Stimulated activated CD8-positive, alpha-beta memory T cell treated with anti-CD3 and anti-CD28 coated beads, Interleukin-2, amount 100 ng/mL, for 48 hours (primary cell): ENCODE measurements at regions not wholly inside any gene's neighbourhood (a gene's known extent, or its start where the extent isn't known, plus 50 kb on each side); places are given as distances from the start of the nearest gene placed in this dataset.

ENCODE experiments used
- DNase-seq, 2 donors: peaks; one replicate each; pipeline ENCODE4 v3.0.0-alpha.2; 2020; ENCODE audit warnings: low read depth in 2 of 2

DNA sequence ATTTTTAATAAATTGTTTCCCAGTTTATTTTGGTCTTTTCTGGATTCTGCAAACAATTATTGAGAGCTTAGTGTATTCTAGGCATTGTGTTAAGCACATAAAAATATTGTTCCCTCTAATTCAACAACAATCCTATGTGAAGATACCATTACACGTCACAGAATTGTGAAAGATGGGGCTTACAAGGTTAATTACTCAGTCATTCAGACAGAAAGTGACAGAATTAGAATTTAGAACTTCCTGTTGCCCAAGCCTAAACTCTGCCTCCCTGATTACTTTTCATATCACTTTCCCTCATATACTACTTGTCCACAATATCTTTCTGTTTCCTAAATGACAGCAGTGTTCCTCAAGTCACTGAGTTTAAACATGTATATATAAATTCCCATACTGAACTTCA is 186.7 kb upstream of the VEGFC start:
- no peak for DNase-seq

- no peak for DNase-seq
Observed at GRCh38 chr4:176981074-176981473, 188.4 kb upstream of the VEGFC start.

- DNase-seq, result no peak
Observed at GRCh38 chr4:176981551-176981950, 188.8 kb upstream of the VEGFC start.

GRCh38 chr4:176988226-176988625 is 195.5 kb upstream of the VEGFC start:
- no peak for DNase-seq

DNA sequence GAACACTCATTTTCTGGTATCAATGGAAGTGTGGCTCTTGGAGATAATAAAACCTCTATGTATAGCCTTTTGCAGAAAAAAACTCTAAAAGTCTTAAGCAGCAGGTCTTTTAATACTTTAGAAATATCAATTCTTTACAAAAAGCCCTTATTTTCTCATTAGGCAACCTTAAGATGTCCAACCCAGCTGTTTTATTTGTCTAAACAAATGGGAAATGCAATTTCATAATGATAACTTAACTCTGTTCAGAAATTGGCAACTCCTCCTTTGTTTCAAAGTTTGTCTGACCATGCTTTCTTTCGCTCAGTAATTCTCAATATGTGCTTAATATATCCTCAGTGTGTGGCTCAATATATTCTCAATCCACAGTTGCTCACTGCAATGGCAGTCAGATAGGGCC is 196.5 kb upstream of the VEGFC start:
- DNase-seq, result no peak

- no peak for DNase-seq
Observed at GRCh38 chr4:176999935-177000543, 207.3 kb upstream of the VEGFC start.

DNA sequence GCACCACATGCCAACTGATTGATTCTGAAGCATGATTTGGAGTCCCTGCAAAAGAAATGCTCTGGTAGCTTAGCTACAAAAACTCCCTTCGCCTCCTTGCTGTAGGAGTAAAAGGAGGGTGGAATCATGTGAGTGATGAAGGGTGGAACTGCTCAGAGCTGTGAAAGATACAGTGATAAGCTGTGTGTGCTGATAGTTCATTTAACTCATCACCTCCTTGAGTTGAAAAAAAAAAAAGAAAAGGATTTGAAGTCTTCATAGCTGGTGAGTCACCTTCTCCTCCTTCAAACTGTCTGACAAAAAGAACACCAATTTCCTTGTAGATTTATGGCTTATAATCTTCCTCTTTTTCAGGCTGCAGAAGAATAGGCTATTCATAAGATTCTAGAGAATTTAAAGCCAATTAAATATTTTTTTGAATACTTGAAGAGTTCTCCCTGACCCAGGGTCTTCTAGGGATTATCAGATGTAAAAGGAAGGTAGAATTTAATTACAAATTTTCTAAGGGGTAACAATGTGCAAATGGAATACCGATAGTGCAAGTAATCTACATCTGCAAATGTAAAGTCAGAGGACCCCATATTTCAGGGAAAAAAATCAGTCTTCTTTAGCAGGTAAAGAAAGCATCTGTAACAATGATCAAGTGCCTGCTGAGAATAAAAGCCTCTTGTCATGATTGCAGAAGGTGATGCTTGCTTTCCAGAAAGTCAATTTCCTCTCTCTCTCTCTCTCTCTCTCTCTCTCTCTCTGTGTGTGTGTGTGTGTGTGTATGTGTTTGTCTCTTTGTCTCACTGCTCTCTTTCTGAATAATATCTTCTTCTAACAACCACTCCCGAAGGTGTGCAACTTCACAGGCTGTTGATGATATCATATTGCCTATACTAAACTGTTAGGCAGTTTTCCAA is 208.8 kb upstream of the VEGFC start:
- DNase-seq, result no peak

- DNase-seq, result no peak
Observed at GRCh38 chr4:177005674-177006230, 213.0 kb upstream of the VEGFC start.

DNA sequence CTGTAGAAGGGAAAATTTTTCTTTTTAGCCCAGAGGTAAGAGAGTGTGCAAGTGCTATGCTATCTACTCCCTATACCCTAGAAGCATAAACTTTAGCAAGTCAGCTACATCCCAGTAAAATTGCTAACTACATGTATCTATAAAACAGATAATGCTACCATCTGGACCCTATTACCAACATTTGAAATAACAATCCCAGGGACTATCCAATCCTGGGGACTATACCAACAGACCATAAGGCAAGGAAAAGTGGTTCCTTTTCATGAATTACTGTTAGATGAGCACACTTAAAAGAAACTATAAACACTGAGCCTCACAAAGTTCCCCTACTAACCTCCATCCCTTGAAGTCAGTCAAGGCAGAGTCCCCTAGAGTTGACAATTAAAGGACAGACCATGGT is 213.6 kb upstream of the VEGFC start:
- no peak for DNase-seq

DNA sequence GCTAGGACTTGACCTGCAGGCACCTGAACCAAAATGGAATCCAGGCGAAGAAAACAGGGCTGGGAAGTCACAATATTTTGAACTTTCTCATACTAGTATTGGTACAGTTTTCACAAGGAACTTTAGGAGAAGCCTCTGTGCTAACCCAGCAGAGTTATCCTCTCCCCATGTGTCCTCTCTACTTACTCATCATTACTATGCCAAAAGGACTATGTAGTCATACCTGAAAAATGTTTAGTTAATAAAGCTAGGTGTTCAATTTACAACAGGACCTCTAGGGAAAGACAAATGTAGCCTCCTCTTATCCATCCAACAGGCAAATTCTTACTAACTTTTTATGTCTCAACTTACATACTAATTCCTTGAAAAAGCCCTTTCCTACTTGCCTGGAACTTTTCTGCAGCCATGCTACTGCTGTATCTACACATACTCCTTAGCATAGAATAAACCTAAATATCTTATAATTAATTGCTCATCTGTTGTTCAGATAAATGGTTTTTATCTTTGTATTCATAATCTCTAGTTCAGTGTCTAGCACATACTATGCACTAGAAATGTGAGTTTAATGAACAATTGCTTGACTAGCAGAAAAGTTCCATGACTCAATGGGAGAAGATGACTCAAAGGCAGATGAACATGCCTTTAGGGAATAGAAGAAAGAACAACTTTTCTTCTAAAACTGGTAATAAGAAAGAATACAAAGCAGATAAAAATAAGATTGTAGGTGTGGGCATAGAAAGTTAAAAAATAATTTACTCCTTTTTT is 215.5 kb upstream of the VEGFC start:
- DNase-seq, result no peak

- DNase-seq, result no peak
Observed at GRCh38 chr4:177008836-177009501, 216.2 kb upstream of the VEGFC start.

GRCh38 chr4:177010418-177010817 is 217.7 kb upstream of the VEGFC start:
- no peak for DNase-seq

DNA sequence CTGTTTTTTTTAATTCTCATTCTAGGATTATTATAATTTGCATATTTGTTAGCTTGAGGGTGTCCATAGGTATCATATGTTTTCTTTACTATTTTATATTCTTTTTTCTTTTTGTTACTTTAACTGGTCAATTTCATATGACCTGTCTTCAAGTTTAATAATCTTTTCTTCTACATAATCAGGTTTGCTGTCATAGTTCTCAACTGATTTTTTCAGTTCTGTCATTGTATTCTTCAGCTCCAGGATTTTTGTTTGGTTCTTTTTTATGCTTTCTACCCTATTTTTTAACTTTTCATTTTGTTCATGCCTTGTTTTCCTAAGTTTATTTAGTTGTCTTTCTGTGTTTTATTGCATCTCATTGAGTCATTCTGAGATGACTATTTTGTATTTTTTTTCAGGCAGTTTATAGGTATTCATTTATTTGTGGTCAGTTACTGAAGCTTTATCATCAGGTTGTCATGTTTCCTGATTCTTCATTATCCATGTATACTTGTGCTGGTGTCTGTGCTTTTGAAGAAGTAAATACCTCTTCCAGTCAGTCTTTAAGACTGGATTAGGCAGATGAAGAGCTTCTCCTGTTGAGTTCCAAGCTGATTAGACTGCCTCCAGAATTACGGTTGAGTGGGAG is 220.3 kb upstream of the VEGFC start:
- no peak for DNase-seq

GRCh38 chr4:177016541-177017141 is 223.9 kb upstream of the VEGFC start:
- no peak for DNase-seq

- no peak for DNase-seq
Observed at GRCh38 chr4:177023951-177024350, 231.2 kb upstream of the VEGFC start.

GRCh38 chr4:177032341-177032740 is 239.6 kb upstream of the VEGFC start:
- DNase-seq, result no peak

DNA sequence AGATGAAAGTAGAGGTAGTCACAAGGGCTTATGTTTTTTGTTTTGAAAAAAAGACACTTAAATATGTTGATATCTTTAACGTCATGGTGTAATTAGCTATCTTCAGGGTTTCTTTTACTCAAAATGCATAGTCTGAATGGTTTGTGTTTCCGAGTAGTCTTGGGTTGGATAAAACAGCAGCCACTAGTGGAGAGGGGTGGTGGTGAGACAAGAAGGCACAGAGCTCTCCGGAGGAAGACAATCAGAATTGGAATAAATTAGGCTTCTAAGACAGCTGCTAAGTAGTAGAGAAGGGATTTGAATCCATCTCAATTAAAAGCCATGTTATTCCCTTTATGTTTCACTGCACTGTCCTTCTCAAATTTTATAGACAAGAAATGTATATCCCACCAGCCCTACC is 240.4 kb upstream of the VEGFC start:
- DNase-seq, result no peak

GRCh38 chr4:177033632-177034031 is 240.9 kb upstream of the VEGFC start:
- DNase-seq, result no peak

GRCh38 chr4:177041356-177041755 is 248.6 kb upstream of the VEGFC start:
- no peak for DNase-seq

- DNase-seq, result peak; percentile 33 to 40
Observed at GRCh38 chr4:177047070-177047850, 254.5 kb upstream of the VEGFC start.
